HG02885 (cell line): ENCODE measurements at regions not wholly inside any gene's neighbourhood (a gene's known extent, or its start where the extent isn't known, plus 50 kb on each side); places are given as distances from the start of the nearest gene placed in this dataset.

Experiments
- ATAC-seq: cut with Tn5 transposase; IDR thresholded peaks from one replicate; pipeline ENCODE4 v1.9.1; 2021; ENCODE audit warnings: mild to moderate bottlenecking; ENCODE audit not compliant: unreplicated experiment, poor library complexity

DNA sequence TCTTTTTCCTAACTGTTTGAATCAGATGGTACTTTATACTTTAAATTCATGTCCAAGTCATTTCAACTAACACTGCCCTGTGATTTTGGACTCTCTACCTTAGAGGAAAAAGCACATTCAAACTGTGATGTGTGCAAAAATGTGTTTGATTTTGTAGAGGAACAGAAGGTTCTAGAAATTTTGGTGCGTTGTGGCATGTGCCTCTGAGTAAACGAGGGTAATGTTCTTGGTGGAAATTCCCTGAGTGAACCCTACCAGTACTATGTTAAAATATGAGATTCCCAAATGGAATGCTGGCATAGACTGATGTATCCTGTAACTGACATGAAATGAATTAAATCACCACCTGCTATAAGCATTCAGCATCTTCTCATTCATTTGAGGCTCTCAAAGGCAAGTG is 901.9 kb upstream of the KLHL29 start:
- ATAC-seq = no peak

DNA sequence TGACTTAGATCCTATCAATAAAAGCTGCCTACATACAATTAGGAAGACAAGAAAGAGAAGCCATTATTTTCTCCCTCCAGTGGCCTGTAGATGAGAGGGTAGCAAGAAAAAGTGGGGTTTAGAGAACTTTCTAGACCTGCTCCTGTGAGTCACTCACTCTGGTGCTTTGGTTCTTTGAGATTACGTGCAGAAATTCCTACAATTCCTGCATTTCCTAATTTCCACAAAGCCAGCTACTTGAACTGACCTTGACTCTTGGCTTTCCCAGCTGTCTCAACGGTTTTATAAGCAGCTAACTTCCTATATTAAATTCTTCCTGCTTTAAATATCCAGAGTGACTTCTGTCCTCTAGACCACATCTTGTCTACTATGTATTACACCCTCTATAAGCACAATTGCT is 899.5 kb upstream of the KLHL29 start:
- no peak for ATAC-seq

DNA sequence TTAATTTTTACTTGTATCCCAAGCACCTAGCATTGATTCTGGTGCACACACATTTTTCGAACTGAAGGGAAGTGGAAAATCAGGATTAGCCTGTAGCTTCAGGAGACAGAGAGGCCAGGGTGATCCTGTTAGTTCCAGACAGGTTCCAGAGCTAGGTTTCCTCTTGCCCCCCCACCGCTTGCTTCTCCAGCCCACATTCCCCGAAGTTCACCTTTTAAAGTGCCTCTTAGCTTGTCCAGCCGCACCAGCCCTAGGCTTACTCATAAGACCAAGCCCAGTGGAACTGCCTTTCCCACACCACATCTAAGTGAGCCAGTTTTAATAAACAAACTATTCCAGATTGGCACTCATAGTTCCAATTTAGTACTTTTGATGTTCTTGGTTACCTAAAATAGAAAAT is 898.6 kb upstream of the KLHL29 start:
- ATAC-seq = no peak

DNA sequence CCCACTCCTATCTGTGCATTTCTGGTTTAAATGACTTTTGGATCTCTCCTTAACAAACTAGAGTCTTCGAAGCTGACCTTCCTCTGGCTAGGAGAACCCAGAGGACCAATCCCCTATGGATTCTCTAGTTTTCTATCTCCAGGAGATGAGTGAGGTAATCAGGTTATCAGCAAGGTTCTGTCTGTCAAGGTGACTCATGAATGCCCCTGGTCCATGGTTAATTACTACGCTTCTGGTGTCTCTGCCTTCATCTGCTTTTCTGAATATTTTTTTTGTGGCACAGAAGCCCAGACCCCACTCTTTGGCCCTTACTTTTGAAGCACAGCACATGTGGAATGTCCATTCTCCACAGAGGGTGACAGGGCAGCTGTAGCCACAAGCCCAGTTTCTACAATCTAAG is 897.9 kb upstream of the KLHL29 start:
- ATAC-seq = no peak

DNA sequence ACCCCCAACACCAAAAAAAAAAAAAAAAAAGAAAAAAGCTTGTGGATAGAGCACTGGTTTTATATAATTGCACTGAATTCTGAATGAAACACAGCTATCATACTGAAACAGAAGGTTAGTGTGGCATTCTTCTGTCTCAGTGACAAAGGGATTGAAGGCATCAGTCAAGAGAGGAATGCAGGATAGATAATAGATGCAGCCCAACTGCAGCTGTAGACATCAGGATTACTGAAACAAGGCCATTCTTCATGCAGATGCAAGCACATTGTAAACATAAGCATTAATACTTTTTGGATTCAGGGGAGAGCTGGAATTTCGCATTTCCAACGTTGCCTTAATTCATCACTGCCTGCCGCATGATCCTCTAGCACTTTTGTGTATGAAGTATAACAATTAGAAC is 897.4 kb upstream of the KLHL29 start:
- ATAC-seq = no peak

DNA sequence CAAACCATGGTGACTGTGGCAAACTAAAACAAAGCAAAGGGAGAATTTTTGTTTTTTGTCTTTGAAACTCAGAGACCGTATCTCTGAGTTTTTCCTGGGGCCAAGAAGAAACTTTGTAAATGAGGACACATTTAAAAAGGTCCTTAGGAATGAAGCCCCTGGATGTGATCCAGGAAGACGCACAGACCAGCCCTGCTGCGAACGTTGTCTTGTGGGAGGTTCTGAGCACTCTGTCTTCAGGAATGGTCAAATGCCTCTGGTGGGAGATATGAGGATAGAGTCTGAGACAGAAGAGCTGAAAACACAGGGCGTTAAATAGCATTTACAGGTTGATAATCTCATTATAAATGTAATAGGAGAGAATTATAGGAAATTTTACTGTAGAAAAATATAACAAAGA is 893.5 kb upstream of the KLHL29 start:
- no peak for ATAC-seq

DNA sequence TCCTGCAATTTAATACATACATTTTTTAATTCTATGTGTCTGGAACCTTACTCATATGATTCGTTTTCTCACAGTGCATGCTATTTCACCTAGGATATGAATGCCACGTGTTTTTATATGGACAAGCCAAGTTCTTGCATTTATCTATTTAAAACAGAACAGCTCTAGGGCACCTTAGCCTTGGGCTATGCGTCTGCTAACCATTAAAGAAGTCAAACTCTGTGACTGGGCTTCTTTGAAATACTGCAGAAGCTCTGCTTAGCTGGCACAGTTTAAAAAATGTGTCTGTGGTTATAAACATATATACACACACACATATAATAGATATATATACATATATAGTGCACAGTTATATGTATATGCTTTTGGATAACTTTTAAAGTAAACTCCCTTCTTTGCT is 890.8 kb upstream of the KLHL29 start:
- ATAC-seq = no peak

DNA sequence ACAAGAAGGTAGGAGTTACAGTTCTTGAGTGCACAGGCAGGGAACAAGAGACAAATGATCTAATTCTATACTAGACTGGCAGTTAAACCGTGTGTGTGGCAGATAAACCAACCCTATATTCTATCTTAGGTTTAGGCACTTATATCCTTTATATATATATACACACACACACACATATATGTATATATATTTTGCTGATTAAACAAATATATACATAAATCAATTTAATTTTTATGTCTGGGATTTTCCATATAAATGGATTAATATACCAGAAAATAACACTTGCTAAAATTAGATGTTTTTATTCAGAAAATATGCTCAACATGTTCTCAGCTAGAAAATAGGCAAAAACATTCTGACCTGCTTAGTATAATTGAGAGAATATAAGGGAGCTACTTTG is 887.9 kb upstream of the KLHL29 start:
- no peak for ATAC-seq

DNA sequence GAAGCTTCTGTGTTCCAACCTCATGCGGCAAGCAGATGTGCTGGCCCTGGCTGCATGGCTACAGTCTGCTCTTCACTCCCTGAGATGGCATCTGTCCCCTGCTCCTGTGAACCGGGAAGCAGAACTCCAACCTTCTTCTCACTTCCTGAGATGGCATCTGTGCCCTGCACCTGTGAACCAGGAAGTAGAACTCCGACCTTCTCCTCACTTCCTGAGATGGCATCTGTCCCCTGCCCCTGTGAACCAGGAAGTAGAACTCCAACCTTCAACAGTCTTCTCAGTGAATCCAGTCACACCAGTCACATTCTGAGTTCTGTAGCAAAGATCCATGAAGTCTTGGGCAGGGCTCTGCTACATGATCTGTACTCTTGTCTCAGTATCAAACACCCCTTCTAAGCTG is 887.2 kb upstream of the KLHL29 start:
- no peak for ATAC-seq

DNA sequence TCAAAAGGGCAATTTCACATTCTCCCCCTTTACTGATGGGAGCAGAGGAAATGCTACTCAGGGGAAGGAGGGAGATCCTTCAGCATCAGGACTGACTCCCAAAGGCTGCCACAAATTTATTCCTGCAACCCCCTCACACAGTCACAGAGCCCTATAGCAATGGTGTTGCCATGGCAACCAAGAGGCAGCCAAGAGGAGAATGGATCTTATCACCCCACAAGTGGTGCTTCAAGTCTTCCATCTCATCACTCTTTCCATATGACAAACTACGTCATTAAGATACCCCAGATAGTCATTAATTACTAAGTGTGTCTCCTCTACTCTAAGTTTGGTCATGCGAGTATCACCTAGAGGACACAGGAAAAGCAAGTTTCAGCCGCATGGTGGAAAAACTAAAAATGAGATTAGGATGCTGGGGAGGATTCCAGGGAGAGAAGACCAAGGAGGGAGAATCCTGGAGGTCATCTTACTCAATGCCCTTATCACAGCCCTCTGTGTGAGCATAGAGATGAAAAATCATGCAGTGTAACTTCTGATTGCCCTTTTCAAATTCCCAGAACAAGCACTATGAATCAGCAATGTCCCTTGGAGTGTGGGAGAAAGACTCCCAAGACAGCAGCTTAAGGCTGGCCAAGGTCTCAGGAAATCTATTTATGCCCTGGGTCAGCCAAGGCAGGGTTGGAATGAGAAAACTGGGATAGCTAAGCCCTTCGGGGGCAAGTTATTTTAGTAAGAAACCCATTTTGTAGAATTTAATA is 885.7 kb upstream of the KLHL29 start:
- ATAC-seq = no peak

DNA sequence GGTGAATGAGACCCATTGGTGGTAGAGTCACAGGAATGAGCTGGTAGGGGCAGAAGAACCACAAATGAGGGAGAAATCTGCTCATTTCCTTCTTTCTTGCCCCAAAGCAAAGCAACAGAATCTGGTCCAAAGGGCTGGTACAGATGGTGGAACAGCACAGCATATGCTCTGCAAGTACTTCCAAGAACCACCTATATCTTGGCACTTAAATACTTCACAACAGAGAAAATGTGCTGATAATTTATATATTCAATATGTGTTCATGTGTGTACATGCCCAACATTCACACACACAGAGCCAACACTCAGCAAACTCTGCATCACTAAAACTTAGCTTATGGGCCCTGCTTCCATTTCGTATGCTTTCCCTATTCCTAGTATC is 884.4 kb upstream of the KLHL29 start:
- ATAC-seq = no peak

DNA sequence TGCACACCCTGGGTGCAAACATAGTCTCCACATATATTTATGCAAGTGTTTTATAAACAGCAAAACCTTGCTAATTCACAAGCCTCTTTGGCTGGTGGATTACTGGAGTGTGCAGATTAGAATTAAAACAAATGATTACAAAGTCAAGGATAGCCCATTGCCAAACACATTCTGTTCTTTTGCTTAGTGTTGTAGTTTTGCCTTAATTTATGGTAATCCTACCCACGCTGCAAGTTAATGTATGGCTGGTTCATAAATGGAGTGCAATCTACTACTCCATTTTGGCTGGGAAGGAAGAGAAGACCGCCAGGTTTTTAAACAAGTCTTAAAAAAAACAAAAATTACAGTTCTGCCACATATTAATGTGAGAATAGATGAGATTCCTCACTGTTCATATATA is 883.1 kb upstream of the KLHL29 start:
- no peak for ATAC-seq

DNA sequence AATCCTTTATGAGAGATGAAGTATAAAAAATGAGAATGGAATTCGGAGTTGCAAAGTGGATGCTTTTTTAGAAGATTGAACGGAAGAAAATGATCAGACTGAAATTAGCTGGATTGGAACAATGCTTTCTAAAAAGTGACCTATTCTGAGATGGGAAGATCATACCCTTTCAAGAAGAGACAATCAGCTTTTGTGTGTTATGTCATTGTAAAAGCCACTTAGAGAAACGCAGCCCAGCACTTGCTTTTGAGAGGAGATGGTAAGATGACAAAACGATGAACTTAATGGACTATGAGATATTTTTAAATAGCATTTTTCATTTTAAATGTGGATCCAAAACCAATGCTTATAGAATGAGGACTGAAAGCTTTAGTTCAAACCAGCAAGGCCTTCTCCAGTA is 871.4 kb upstream of the KLHL29 start:
- ATAC-seq = no peak

DNA sequence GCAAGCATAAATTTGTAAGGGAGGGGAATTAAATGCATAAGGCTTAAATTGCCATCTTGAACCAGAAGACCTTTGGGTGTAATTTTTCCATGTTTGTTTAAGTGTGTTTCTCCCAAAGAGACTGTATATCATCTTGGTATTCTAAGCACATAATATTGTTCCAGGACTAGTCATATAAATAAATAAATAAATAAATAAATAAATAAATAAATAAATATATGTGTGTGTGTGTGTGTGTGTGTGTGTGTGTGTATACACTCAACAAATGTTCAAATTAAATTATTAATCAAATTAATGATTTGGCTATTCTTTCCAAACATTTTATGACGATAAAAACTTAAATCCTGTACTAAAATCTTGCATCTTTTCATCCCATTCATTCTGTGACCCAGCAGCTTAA is 867.8 kb upstream of the KLHL29 start:
- no peak for ATAC-seq

DNA sequence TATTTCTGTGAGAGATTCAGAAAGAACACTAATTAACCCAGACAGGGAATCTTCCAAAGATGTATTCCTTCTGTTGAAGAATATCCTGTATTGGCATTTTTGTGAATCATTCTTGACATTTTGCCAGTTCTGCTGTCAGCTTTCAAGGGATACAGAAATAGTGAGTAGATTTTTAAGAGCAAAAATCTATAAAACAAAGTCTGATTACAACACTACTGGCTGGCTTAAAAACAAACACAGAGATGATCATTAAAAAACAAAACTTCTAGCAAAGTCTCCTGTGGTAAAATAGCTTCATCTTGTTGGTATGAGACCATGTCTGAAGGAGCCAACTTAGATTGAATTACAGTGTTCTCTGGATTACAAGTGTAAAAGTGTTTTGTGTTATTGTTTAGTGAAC is 866.3 kb upstream of the KLHL29 start:
- ATAC-seq = no peak

DNA sequence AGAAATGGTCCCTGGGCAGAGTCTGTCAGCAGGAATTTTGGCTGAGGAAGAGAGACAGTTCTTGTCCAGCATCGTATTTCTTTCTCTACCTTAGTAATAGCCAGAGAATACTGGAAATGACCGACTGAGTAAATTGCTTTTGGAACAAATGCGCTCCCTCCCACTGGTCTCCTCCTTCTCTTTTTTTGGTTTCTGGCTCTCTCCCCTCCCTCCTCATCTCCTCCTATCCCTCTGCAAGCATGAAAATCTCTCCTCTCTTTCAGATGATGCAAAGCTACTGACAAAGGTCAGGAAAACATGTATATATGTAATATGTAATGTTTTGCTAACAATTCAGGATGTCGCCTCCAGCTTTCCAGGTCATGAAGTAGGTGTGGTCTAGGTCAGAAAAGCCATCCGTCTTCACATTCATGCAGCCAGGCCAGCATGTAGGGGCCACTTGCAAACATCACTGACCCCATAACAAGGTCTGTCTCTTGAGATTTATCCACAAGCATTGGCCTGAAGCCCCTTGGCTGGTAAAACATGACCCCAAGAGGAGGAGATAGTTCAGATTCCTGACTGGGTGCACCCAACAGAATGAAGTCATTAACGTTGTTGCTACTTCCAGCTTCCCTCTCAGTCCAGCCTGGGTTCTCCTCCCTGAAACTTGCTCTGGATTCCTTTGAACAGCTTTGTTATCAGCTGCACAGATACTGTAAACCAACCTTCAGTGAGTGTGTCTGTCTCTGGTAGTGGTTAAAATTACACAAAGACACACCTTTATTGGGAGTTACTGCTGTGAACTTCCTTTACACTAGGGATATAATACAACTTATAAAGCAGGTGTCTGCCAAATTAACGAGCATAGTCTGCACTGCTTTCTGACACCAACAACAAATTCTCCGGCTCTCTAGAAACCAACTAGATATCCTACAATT is 864.4 kb upstream of the KLHL29 start:
- no peak for ATAC-seq

DNA sequence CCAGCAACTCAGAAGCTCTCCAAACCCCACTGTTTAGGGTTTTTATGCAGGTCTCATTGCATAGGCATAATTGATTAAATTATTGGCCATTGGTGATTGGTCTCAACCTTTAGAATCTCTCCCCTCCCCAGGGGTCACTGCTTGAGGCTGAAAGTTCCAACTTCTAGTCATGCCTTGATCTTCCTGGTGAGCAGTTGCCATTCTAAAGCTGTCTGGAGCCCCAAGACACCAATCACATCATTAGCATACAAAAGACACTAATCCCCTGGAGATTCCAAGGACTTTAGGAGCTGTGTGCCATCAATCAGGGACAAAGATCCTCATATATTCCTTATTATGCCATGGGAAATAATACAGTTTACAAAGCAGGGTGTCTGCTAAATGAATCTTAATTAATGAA is 863.4 kb upstream of the KLHL29 start:
- no peak for ATAC-seq

DNA sequence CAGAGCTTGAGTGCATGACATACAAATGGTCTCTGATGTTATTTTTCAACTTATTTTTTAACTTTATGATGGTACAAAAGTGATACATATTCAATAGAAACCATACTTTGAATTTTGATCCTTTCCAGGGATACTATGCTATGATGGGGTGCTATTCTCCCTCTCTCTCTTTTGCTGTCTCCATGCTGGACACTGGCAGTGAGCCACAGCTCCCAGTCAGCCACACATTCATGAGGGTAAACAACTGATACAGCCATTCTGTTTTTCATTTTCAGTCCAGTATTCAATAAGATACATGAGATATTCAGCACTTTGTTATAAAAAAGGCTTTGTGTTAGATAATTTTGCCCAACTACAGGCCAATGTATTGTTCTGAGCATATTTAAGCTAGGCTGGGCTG is 859.3 kb upstream of the KLHL29 start:
- ATAC-seq = no peak

DNA sequence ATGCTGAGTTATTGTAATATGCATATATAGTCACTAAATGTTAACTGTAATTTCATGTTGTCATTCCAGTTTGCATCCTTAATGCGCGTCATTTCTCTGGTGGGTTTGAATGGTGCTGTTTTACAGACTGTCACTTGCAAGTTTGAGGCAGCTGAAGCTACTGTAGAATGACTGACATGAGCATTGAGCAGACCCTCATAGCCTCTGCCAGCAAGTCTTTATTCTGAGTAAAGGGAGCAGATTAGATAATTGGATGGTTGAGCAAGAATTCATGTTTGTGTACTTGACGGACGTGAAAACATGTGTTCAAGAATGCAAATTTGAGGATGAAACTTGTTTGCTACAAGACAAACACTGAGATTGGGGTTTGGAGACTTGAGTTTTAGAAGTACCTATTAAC is 854.8 kb upstream of the KLHL29 start:
- no peak for ATAC-seq

DNA sequence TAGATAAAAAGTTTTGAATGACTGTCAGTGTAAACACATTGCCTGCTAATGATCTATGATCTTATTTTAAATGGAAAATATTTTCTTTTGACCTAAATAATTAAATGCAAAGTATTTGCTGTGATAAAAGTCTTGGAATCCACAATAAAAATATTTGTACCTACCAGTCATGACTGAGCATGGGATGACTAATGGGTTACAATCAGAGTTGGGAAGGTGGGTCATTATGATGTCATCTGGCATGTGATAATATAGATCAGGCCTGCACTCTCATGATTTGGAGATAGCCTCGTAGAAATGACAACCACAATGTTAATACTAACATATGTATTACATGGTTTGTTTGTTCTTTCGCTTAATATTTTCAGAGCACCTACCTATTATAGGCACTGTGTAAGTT is 848.8 kb upstream of the KLHL29 start:
- ATAC-seq = no peak

DNA sequence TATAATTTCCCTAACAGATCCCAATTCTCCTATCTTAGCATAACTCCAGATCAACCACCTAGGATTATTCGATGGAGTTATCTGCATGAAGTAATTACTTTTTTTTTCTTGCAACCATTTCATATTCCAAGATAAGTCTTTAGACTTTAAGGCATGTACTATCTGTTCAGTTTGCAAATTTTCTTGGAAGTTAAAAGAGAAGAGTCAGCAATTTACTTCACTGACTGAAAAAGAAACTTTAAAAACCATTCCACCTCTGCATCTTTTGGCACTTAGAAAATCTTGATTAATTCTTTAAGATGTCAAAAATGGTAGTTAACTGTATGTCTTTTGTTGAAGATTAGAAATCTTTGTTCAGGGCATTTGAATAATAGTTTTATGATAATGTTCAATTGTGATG is 830.5 kb upstream of the KLHL29 start:
- no peak for ATAC-seq

DNA sequence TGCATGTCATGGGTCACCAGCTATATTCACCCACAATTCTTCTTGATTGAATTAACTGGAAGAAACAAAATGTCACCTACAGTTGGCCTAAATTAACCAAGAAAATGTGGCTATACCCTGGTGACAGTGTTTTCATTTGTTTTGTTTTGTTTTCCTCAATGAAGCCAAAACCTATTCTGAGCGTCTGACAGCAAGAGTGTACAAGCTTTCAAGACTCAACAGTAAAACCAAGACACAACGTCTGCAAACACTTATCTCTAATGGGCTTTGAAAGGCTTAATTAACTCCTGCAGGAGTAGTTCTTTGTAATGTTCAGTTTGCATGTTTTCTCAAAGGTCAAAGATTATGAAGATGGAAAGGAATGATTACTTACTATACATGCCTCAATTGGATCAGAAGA is 827.6 kb upstream of the KLHL29 start:
- ATAC-seq = no peak
